Neural progenitor cell (in vitro differentiated cells): ENCODE measurements at regions not wholly inside any gene's neighbourhood (a gene's known extent, or its start where the extent isn't known, plus 50 kb on each side); places are given as distances from the start of the nearest gene placed in this dataset.
"Not testable (repeated sequence)": the region's sequence is repeated elsewhere in the genome, so short reads cannot be mapped to it uniquely, and the experiment has no call there.

Experiments
- DNase-seq: peaks from one replicate; pipeline ENCODE4 v3.0.0-alpha.2; 2016; ENCODE audit warnings: low spot score
- H2AFZ ChIP-seq: fragments of 200-600 bp; sonication (generic); replicated peaks from 2 replicates; pipeline ENCODE4 v1.6.1; 2016; ENCODE audit warnings: antibody characterized with exemption
- H3F3A ChIP-seq: fragments of 200-600 bp; sonication (generic); 2 replicates; pipeline ENCODE4 v1.6.1; 2016; ENCODE audit warnings: antibody characterized with exemption, low read depth
- H3K27ac ChIP-seq: fragments of 200-600 bp; sonication (generic); 2 replicates; pipeline ENCODE4 v1.5.1; 2016; ENCODE audit warnings: mild to moderate bottlenecking
- H3K27me3 ChIP-seq: fragments of 200-600 bp; sonication (generic); 2 replicates; pipeline ENCODE4 v1.6.1; 2016; ENCODE audit warnings: mild to moderate bottlenecking, moderate library complexity
- H3K36me3 ChIP-seq: fragments of 200-600 bp; sonication (generic); 2 replicates; pipeline ENCODE4 v1.5.1; 2016
- H3K4me1 ChIP-seq: fragments of 200-600 bp; sonication (generic); 2 replicates; pipeline ENCODE4 v1.6.1; 2016; ENCODE audit warnings: mixed run types
- H3K4me2 ChIP-seq: fragments of 200-600 bp; sonication (generic); 2 replicates; pipeline ENCODE4 v1.6.1; 2016
- H3K4me3 ChIP-seq: fragments of 200-600 bp; sonication (generic); 2 replicates; pipeline ENCODE4 v1.5.1; 2016
- H3K79me2 ChIP-seq: fragments of 200-600 bp; sonication (generic); 2 replicates; pipeline ENCODE4 v1.6.1; 2016; ENCODE audit warnings: low read depth
- H3K9ac ChIP-seq: fragments of 200-600 bp; sonication (generic); 2 replicates; pipeline ENCODE4 v1.6.1; 2016
- H3K9me3 ChIP-seq: fragments of 200-600 bp; sonication (generic); 2 replicates; pipeline ENCODE4 v1.5.1; 2016; ENCODE audit warnings: low read depth
- H4K20me1 ChIP-seq: fragments of 200-600 bp; sonication (generic); 2 replicates; pipeline ENCODE4 v1.6.1; 2016; ENCODE audit warnings: low read depth
- H3K27ac Mint-ChIP-seq: 3 replicates; pipeline ENCODE4 v1.8.0; 2021; ENCODE audit warnings: mixed read lengths
- H3K27me3 Mint-ChIP-seq: 2 replicates; pipeline ENCODE4 v1.8.0; 2022; ENCODE audit warnings: low read depth, mild to moderate bottlenecking, inconsistent platforms, moderate library complexity, mixed read lengths; ENCODE audit not compliant: insufficient read depth
- H3K36me3 Mint-ChIP-seq: 3 replicates; pipeline ENCODE4 v1.8.0; 2021; ENCODE audit warnings: mixed read lengths
- H3K4me1 Mint-ChIP-seq: 3 replicates; pipeline ENCODE4 v1.8.0; 2021; ENCODE audit warnings: mixed read lengths
- H3K4me3 Mint-ChIP-seq: 3 replicates; pipeline ENCODE4 v1.8.0; 2021; ENCODE audit warnings: mild to moderate bottlenecking, moderate library complexity, mixed read lengths
- H3K9me3 Mint-ChIP-seq: 3 replicates; pipeline ENCODE4 v1.8.0; 2020; ENCODE audit warnings: mixed read lengths
- EZH2 ChIP-seq: fragments of 200-600 bp; sonication (generic); IDR thresholded peaks from 2 replicates; pipeline ENCODE4 v1.6.1; 2017; ENCODE audit warnings: antibody characterized with exemption, mild to moderate bottlenecking, moderate library complexity
- EZH2phosphoT487 ChIP-seq: fragments of 200-600 bp; sonication (generic); IDR thresholded peaks from 2 replicates; pipeline ENCODE4 v1.6.1; 2017; ENCODE audit warnings: antibody characterized with exemption
- TF ChIP-seq, protein P1 (sequence below): fragments of 200-600 bp; sonication (generic); IDR thresholded peaks from 2 replicates; pipeline ENCODE4 v1.5.1; 2017; ENCODE audit warnings: antibody characterized with exemption, mild to moderate bottlenecking

- Histone ChIP-seq H3K36me3 (no peaks in the 10 kb centered on the region), H3K4me1 (peaks cover 21% of the 10 kb centered on the region), H2AFZ (peak overlapping the region; percentile 37), H3K27me3 (no peaks in the 10 kb centered on the region), H4K20me1 (no peaks in the 10 kb centered on the region), H3K4me3 (no peak overlapping the region), H3K27ac (no peak overlapping the region), H3K79me2 (no peaks in the 10 kb centered on the region), H3K9me3 (no peaks in the 10 kb centered on the region), H3K9ac (no peak overlapping the region), H3F3A (no peaks in the 10 kb centered on the region), H3K4me2 (no peak overlapping the region)
- peaks cover 17% of the 10 kb centered on the region for H3K4me1 Mint-ChIP-seq
- no peak overlapping the region for H3K4me3 Mint-ChIP-seq
- no peak for DNase-seq
- H3K27me3 Mint-ChIP-seq: peaks cover 4% of the 10 kb centered on the region
- H3K27ac Mint-ChIP-seq: peak overlapping the region; percentile 12
- peaks cover 18% of the 10 kb centered on the region for H3K9me3 Mint-ChIP-seq
- no peaks in the 10 kb centered on the region for H3K36me3 Mint-ChIP-seq
- TF ChIP-seq, protein P1, sequence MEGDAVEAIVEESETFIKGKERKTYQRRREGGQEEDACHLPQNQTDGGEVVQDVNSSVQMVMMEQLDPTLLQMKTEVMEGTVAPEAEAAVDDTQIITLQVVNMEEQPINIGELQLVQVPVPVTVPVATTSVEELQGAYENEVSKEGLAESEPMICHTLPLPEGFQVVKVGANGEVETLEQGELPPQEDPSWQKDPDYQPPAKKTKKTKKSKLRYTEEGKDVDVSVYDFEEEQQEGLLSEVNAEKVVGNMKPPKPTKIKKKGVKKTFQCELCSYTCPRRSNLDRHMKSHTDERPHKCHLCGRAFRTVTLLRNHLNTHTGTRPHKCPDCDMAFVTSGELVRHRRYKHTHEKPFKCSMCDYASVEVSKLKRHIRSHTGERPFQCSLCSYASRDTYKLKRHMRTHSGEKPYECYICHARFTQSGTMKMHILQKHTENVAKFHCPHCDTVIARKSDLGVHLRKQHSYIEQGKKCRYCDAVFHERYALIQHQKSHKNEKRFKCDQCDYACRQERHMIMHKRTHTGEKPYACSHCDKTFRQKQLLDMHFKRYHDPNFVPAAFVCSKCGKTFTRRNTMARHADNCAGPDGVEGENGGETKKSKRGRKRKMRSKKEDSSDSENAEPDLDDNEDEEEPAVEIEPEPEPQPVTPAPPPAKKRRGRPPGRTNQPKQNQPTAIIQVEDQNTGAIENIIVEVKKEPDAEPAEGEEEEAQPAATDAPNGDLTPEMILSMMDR: no peak
- no peak for TF ChIP-seq EZH2
- TF ChIP-seq EZH2phosphoT487: no peak
Observed at GRCh38 chr5:71924980-71925379, 182.3 kb upstream of the MAP1B start.

DNA sequence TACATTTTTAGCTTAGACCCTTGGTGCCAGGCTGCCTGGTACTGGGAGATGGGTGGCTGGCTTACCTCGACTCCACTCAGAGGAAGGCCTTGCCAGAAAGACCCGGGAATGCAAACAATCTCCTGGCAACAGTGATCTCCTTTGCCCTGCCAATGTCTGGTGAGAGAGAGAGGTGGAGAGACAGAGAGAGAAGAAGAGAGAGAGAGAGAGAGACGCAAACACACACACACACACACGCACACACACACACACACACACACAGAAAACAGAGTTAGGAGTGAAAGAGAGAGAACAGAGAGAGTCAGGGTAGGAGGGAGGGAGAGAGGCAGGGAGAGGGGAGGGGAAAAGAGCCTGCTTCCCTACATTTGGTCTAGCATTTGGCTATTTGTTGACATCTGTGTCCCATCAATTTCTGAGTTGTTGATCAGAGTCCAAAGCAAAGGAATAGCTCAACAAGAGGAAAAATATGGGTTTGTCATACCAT is 181.6 kb upstream of the MAP1B start:
- no peak overlapping the region for H3K4me3 Mint-ChIP-seq
- Histone ChIP-seq H3K4me3 (no peak overlapping the region), H3K79me2 (no peaks in the 10 kb centered on the region), H3K9me3 (no peaks in the 10 kb centered on the region), H3K36me3 (no peaks in the 10 kb centered on the region), H3K9ac (no peak overlapping the region), H2AFZ (no peak overlapping the region), H3F3A (no peaks in the 10 kb centered on the region), H3K4me1 (peaks cover 21% of the 10 kb centered on the region), H3K27me3 (no peaks in the 10 kb centered on the region), H4K20me1 (no peaks in the 10 kb centered on the region), H3K4me2 (no peak overlapping the region), H3K27ac (no peak overlapping the region)
- DNase-seq: no peak
- H3K9me3 Mint-ChIP-seq: peaks cover 17% of the 10 kb centered on the region
- H3K27ac Mint-ChIP-seq: no peak overlapping the region
- TF ChIP-seq, protein P1: no peak
- TF ChIP-seq EZH2phosphoT487 (no peak), EZH2 (no peak)
- H3K27me3 Mint-ChIP-seq: peaks cover 4% of the 10 kb centered on the region
- H3K4me1 Mint-ChIP-seq: peaks cover 17% of the 10 kb centered on the region
- no peaks in the 10 kb centered on the region for H3K36me3 Mint-ChIP-seq

DNA sequence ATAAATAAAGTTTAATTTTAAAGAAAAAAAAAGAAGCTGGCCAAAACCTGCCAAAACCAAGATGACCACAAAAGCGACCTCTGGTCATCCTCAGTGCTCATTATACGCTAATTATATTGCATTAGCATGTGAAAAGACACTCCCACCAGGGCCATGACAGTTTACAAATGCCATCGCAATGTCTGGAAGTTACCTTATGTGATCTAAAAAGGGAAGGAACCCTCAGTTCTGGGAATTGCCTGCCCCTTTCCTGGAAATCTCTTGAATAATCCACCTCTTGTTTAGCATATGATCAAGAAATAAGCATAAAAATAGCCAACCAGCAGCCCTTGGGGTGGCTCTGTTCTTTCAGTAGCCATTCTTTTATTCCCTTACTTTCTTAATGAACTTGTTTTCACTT is 178.3 kb upstream of the MAP1B start:
- Mint-ChIP-seq H3K27ac (no peak overlapping the region), H3K9me3 (peaks cover 9% of the 10 kb centered on the region), H3K36me3 (no peaks in the 10 kb centered on the region), H3K4me1 (peaks cover 32% of the 10 kb centered on the region), H3K27me3 (peaks cover 8% of the 10 kb centered on the region), H3K4me3 (no peak overlapping the region)
- Histone ChIP-seq H4K20me1 (no peaks in the 10 kb centered on the region), H3K79me2 (no peaks in the 10 kb centered on the region), H3K9me3 (no peaks in the 10 kb centered on the region), H3K27ac (no peak overlapping the region), H3K9ac (no peak overlapping the region), H3K36me3 (no peaks in the 10 kb centered on the region), H3K4me1 (peaks cover 19% of the 10 kb centered on the region), H3K4me3 (no peak overlapping the region), H2AFZ (no peak overlapping the region), H3F3A (no peaks in the 10 kb centered on the region), H3K27me3 (no peaks in the 10 kb centered on the region), H3K4me2 (no peak overlapping the region)
- DNase-seq: no peak
- no peak for TF ChIP-seq EZH2
- TF ChIP-seq, protein P1: no peak
- TF ChIP-seq EZH2phosphoT487: no peak

- H3K4me3 ChIP-seq, H3F3A ChIP-seq, H3K79me2 ChIP-seq, H3K36me3 Mint-ChIP-seq, H3K27ac ChIP-seq, H4K20me1 ChIP-seq, H3K27me3 Mint-ChIP-seq, H3K9me3 Mint-ChIP-seq, H3K27ac Mint-ChIP-seq, H3K4me2 ChIP-seq, H3K4me3 Mint-ChIP-seq, H3K36me3 ChIP-seq, DNase-seq, H2AFZ ChIP-seq, H3K27me3 ChIP-seq, H3K9ac ChIP-seq, H3K9me3 ChIP-seq: not testable (repeated sequence)
- H3K4me1 ChIP-seq: peaks cover 12% of the 10 kb centered on the region
- peaks cover 30% of the 10 kb centered on the region for H3K4me1 Mint-ChIP-seq
Observed at GRCh38 chr5:71930554-71930953, 176.7 kb upstream of the MAP1B start.
